C4-2B (cell line): ENCODE measurements at regions not wholly inside any gene's neighbourhood (a gene's known extent, or its start where the extent isn't known, plus 50 kb on each side); places are given as distances from the start of the nearest gene placed in this dataset.

Experiments used
- H3K27ac ChIP-seq: fragments of 450-650 bp; 2 replicates; pipeline ENCODE4 v1.5.1; 2017
- CTCF ChIP-seq: fragments of 450-650 bp; conservative IDR thresholded peaks from 2 replicates; pipeline ENCODE4 v1.5.1; 2017; ENCODE audit warnings: mild to moderate bottlenecking
- ZFX ChIP-seq: fragments of 450-650 bp; IDR thresholded peaks from 2 replicates; pipeline ENCODE4 v1.6.1; 2017

DNA sequence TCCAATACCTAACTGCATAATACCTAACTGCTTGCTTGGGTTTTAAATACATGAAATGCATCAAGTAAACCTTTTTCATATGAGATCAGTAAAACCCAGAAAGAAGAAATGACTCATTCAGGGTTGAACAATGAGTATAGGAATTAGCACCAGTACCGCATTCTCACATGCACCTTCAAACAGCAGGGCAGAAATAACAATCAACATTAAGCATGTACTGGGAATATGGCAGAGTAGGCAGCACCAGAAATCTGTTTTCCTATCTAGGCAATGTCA is 850.3 kb upstream of the SORCS1 start:
- no peak overlapping the region for H3K27ac ChIP-seq
- no peak for TF ChIP-seq ZFX
- no peak for TF ChIP-seq CTCF

GRCh38 chr10:108014145-108014901 is 849.8 kb upstream of the SORCS1 start:
- no peak overlapping the region for H3K27ac ChIP-seq
- TF ChIP-seq ZFX (no peak), CTCF (no peak)

DNA sequence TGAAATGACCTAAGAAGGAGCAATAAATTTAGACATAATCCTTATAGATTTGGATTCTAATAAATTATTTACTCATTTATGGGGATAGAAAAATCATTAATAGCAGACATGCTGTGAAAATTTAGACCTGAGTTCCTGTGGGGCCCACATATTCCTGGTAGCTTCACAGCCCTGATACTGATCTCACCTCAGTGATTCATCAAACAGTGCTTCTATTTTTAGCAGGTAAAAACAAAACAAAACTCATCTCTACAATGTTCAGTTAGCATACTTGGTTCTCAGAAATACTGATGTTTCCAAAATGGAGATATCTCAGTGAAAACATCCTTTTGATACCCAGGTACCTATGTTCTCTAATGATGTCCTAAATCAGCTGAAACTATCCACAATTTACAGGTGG is 841.1 kb upstream of the SORCS1 start:
- H3K27ac ChIP-seq, result no peak overlapping the region
- TF ChIP-seq CTCF, result no peak
- no peak for TF ChIP-seq ZFX

- TF ChIP-seq ZFX (no peak), CTCF (no peak)
- H3K27ac ChIP-seq, result no peak overlapping the region
These were observed 839.1 kb upstream of the SORCS1 start for GRCh38 chr10:108003576-108003975.

DNA sequence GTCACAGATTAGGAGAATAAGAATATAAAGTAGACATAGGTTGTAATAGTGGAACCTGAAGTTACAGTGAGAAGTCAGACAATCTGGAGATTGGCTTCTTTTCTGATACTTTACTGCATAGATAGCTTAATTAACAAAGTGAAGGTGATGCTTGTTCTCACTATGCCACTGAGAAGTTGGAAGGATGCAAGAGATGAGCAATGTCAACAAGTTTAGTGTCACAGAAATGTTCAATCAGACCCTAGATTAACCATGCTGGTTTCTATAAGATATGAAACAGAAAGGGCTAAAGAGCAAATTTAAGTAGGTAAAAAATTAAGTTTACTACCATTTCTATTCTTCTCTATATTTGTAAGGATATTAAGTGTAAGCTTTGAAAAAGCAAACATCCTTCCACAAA is 838.6 kb upstream of the SORCS1 start:
- no peak overlapping the region for H3K27ac ChIP-seq
- TF ChIP-seq ZFX (no peak), CTCF (no peak)

DNA sequence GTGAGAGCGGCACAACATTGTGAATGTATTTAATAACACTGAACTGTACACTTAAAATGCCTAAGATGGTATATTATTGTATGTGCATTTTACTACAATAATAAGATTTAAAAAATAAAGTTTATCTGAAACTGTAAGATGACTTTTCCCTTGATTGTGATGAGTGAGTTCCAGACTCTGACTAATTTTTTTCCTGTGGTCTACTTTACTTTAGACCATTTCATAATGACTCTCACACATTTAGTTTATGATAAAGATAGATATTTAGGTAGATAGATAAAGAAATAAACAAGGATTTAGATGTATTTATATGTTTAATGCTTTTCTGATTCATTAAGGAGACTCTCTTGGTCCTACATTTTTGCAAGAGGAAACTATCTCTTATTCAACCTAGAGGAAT is 835.9 kb upstream of the SORCS1 start:
- H3K27ac ChIP-seq, result no peak overlapping the region
- TF ChIP-seq CTCF, result no peak
- TF ChIP-seq ZFX, result no peak

GRCh38 chr10:107994621-107995270 is 830.2 kb upstream of the SORCS1 start:
- H3K27ac ChIP-seq, result no peak overlapping the region
- no peak for TF ChIP-seq CTCF
- no peak for TF ChIP-seq ZFX
